ENCODE measurements at regions not wholly inside any gene's neighbourhood (a gene's known extent, or its start where the extent isn't known, plus 50 kb on each side); places are given as distances from the start of the nearest gene placed in this dataset.
"Not testable (repeated sequence)": the region's sequence is repeated elsewhere in the genome, so short reads cannot be mapped to it uniquely, and the experiment has no call there.

- TF ChIP-seq CTCF (IDR thresholded peaks at IDR 0.05); POLR2AphosphoS5 (IDR thresholded peaks at IDR 0.05; ENCODE audit: insufficient read depth in 1 of 2, low read depth in 1 of 2): not testable (repeated sequence)
These were observed 198.5 kb upstream of the PTPRZ1 start for GRCh38 chr7:121674455-121674854.
